H1 (cell line): ENCODE measurements at regions not wholly inside any gene's neighbourhood (a gene's known extent, or its start where the extent isn't known, plus 50 kb on each side); places are given as distances from the start of the nearest gene placed in this dataset.

Experiments
- CTCF ChIA-PET: fragments of 300-600 bp; sonication (Branson Sonifier 250); formaldehyde crosslinking; loops from one replicate; lab custom pipeline; 2021; ENCODE audit not compliant: partially characterized antibody; lab: Charles Lee
- POLR2A ChIA-PET: fragments of 300-600 bp; sonication (Branson Sonifier 250); formaldehyde crosslinking; loops from one replicate; lab custom pipeline; 2021; ENCODE audit warnings: inconsistent platforms; ENCODE audit not compliant: partially characterized antibody; lab: Charles Lee
- DNase-seq, 2 experiments: peaks; one replicate each; pipeline versions ENCODE4 v3.0.0 to v3.0.0-alpha.2; 2010 to 2022; ENCODE audit warnings: low spot score in 2 of 2, low read depth in 1 of 2, mixed read lengths in 1 of 2
- FAIRE-seq: peaks from 2 replicates; lab custom pipeline; 2011; peaks lifted over from hg19 to GRCh38; lab: Jason Lieb, UNC
- H2AFZ ChIP-seq: 2 replicates; pipeline ENCODE4 v1.8.1; 2012; ENCODE audit warnings: low read length, inconsistent platforms
- H2AK5ac ChIP-seq: 2 replicates; pipeline ENCODE4 v1.6.1; 2013; ENCODE audit warnings: low read depth, low read length
- H2BK120ac ChIP-seq: replicated peaks from 2 replicates; pipeline ENCODE3; 2013; ENCODE audit warnings: low read depth, low read length, inconsistent platforms
- H2BK12ac ChIP-seq: 2 replicates; pipeline ENCODE4 v1.6.1; 2013; ENCODE audit warnings: low read depth, low read length
- H2BK15ac ChIP-seq: 2 replicates; pipeline ENCODE4 v1.6.1; 2013; ENCODE audit warnings: low read length
- H2BK20ac ChIP-seq: 2 replicates; pipeline ENCODE4 v1.6.1; 2013; ENCODE audit warnings: low read length
- H2BK5ac ChIP-seq: 2 replicates; pipeline ENCODE4 v1.6.1; 2013; ENCODE audit warnings: low read depth, low read length
- H3K14ac ChIP-seq: 2 replicates; pipeline ENCODE4 v1.6.1; 2013; ENCODE audit warnings: inconsistent platforms; ENCODE audit not compliant: insufficient read length
- H3K18ac ChIP-seq: 2 replicates; pipeline ENCODE4 v1.6.1; 2013; ENCODE audit warnings: low read length; ENCODE audit errors: extremely low read depth
- H3K23ac ChIP-seq: 2 replicates; pipeline ENCODE4 v1.6.1; 2013; ENCODE audit warnings: inconsistent platforms; ENCODE audit not compliant: insufficient read length
- H3K23me2 ChIP-seq: 2 replicates; pipeline ENCODE4 v1.6.1; 2013; ENCODE audit warnings: low read depth, low read length
- H3K27ac ChIP-seq: 2 replicates; pipeline ENCODE4 v1.6.1; 2011; ENCODE audit warnings: low read depth, low read length, inconsistent platforms
- H3K27me3 ChIP-seq, 4 experiments: replicated peaks in 1 of 4; 1 replicate in 1 of 4; 2 replicates in 3 of 4; pipeline versions ENCODE4 v1.6.1 to v1.8.1; 2011 to 2013; ENCODE audit warnings: low read length in 3 of 4, mild to moderate bottlenecking in 3 of 4, inconsistent platforms in 2 of 4, mixed read lengths in 2 of 4, moderate library complexity in 1 of 4; ENCODE audit not compliant: control insufficient read depth in 3 of 4, insufficient read depth in 3 of 4; ENCODE audit errors: extremely low read depth in 1 of 4
- H3K36me3 ChIP-seq, 4 experiments: 2 replicates each; pipeline versions ENCODE4 v1.6.1 to v1.8.1; 2011 to 2013; ENCODE audit warnings: mild to moderate bottlenecking in 4 of 4, low read length in 3 of 4, moderate library complexity in 2 of 4, control low read depth in 1 of 4, inconsistent platforms in 1 of 4; ENCODE audit not compliant: insufficient read depth in 4 of 4, control insufficient read depth in 2 of 4
- H3K4ac ChIP-seq: replicated peaks from 2 replicates; pipeline ENCODE3; 2013; ENCODE audit warnings: low read length, low read depth, mixed read lengths, inconsistent platforms; ENCODE audit not compliant: insufficient read length
- H3K4me1 ChIP-seq, 4 experiments: replicated peaks in 1 of 4; 1 replicate in 1 of 4; 2 replicates in 3 of 4; pipeline versions ENCODE4 v1.6.1 to v1.8.1; 2011 to 2013; ENCODE audit warnings: low read length in 3 of 4, inconsistent platforms in 2 of 4, mixed read lengths in 1 of 4; ENCODE audit not compliant: insufficient read depth in 4 of 4, control insufficient read depth in 3 of 4
- H3K4me2 ChIP-seq, 2 experiments: 2 replicates each; pipeline versions ENCODE4 v1.6.1 to v1.8.1; 2011 to 2013; ENCODE audit warnings: low read depth in 2 of 2, low read length in 2 of 2, control low read depth in 1 of 2, inconsistent platforms in 1 of 2, mild to moderate bottlenecking in 1 of 2; ENCODE audit not compliant: insufficient read depth in 1 of 2
- H3K4me3 ChIP-seq, 4 experiments: fragments of 200-600, 300-600 bp in 1 of 4; sonication (generic), shearing (Covaris generic), sonication (Bioruptor Twin) in 1 of 4; 2 replicates each; pipeline versions ENCODE4 v1.5.1 to v1.8.1; 2011 to 2016; ENCODE audit warnings: low read length in 4 of 4, low read depth in 3 of 4, control low read depth in 2 of 4, inconsistent platforms in 2 of 4, mild to moderate bottlenecking in 2 of 4, mixed read lengths in 1 of 4, moderate library complexity in 1 of 4; ENCODE audit not compliant: insufficient read depth in 2 of 4; ENCODE audit errors: extremely low read depth in 1 of 4
- H3K56ac ChIP-seq: replicated peaks from 2 replicates; pipeline ENCODE3; 2013; ENCODE audit warnings: low read depth, mild to moderate bottlenecking, mixed read lengths, low read length, inconsistent platforms; ENCODE audit not compliant: insufficient read length
- H3K79me1 ChIP-seq: 2 replicates; pipeline ENCODE4 v1.6.1; 2013; ENCODE audit warnings: low read depth, low read length, control low read depth
- H3K79me2 ChIP-seq, 2 experiments: 2 replicates each; pipeline versions ENCODE4 v1.6.1 to v1.8.1; 2012 to 2013; ENCODE audit warnings: low read length in 2 of 2, mild to moderate bottlenecking in 2 of 2, inconsistent platforms in 1 of 2; ENCODE audit not compliant: insufficient read depth in 2 of 2, control insufficient read depth in 1 of 2
- H3K9ac ChIP-seq, 4 experiments: replicated peaks in 1 of 4; 1 replicate in 1 of 4; 2 replicates in 3 of 4; pipeline versions ENCODE4 v1.6.1 to v1.8.1; 2011 to 2013; ENCODE audit warnings: low read depth in 3 of 4, low read length in 3 of 4, control low read depth in 2 of 4, mild to moderate bottlenecking in 2 of 4, moderate library complexity in 2 of 4, inconsistent platforms in 1 of 4; ENCODE audit errors: extremely low read depth in 1 of 4
- H3K9me3 ChIP-seq, 2 experiments: 2 replicates each; pipeline versions ENCODE4 v1.6.1 to v1.8.1; 2012 to 2013; ENCODE audit warnings: mild to moderate bottlenecking in 2 of 2, moderate library complexity in 2 of 2, control low read depth in 1 of 2, inconsistent platforms in 1 of 2, low read depth in 1 of 2, low read length in 1 of 2, mixed read lengths in 1 of 2; ENCODE audit not compliant: insufficient read depth in 2 of 2
- H4K20me1 ChIP-seq, 2 experiments: replicated peaks in 1 of 2; 2 replicates each; pipeline versions ENCODE3 to v1.8.1; 2011 to 2013; ENCODE audit warnings: inconsistent platforms in 2 of 2, low read length in 2 of 2, mild to moderate bottlenecking in 1 of 2; ENCODE audit not compliant: insufficient read depth in 2 of 2, control insufficient read depth in 1 of 2
- H4K5ac ChIP-seq: 2 replicates; pipeline ENCODE4 v1.6.1; 2013; ENCODE audit warnings: low read length, low read depth, mixed read lengths, inconsistent platforms; ENCODE audit not compliant: insufficient read length
- H4K8ac ChIP-seq: 2 replicates; pipeline ENCODE4 v1.8.0; 2013; ENCODE audit warnings: mild to moderate bottlenecking, moderate library complexity, low read length, inconsistent platforms; ENCODE audit not compliant: insufficient read depth; ENCODE audit errors: extremely low read depth
- H4K91ac ChIP-seq: replicated peaks from 2 replicates; pipeline ENCODE3; 2013; ENCODE audit warnings: low read length, mixed read lengths, inconsistent platforms; ENCODE audit not compliant: insufficient read length
- ATF2 ChIP-seq: IDR thresholded peaks from 2 replicates; pipeline ENCODE4 v1.6.1; 2012; ENCODE audit warnings: low read length, inconsistent platforms
- BRCA1 ChIP-seq: IDR thresholded peaks from 2 replicates; pipeline ENCODE4 v1.6.1; 2012; ENCODE audit warnings: low read depth, low read length, improper control_type of control experiment
- CHD1 ChIP-seq: IDR thresholded peaks from 2 replicates; pipeline ENCODE4 v1.6.1; 2012; ENCODE audit warnings: low read depth, low read length, improper control_type of control experiment
- KDM5A ChIP-seq: fragments of 200-600 bp; IDR thresholded peaks from 2 replicates; pipeline ENCODE4 v1.7.1; 2012; ENCODE audit warnings: mild to moderate bottlenecking, low read length, inconsistent platforms, mixed read lengths
- RBBP5 ChIP-seq: IDR thresholded peaks from 2 replicates; pipeline ENCODE4 v1.7.1; 2012; ENCODE audit warnings: low read depth, mild to moderate bottlenecking, inconsistent platforms, low read length, moderate library complexity, borderline replicate concordance
- SP4 ChIP-seq: IDR thresholded peaks from 2 replicates; pipeline ENCODE4 v1.6.1; 2012; ENCODE audit warnings: low read length, inconsistent platforms
- TAF1 ChIP-seq: IDR thresholded peaks from 2 replicates; pipeline ENCODE4 v1.6.1; 2011; ENCODE audit warnings: mild to moderate bottlenecking, low read depth, low read length
- ZNF274 ChIP-seq: IDR thresholded peaks from 2 replicates; pipeline ENCODE4 v1.7.0; 2012; ENCODE audit warnings: low read length, borderline replicate concordance; ENCODE audit errors: extremely low read depth
- WGBS, 2 experiments: shearing (Covaris generic) in 1 of 2; methylation state at CpG; one replicate each; pipeline versions ENCODE4 v1.1.6 to v1.1.7; 2013 to 2015; ENCODE audit warnings: low lambda C conversion rate in 2 of 2, mixed read lengths in 2 of 2, inconsistent platforms in 1 of 2, low coverage in 1 of 2, missing lambda C conversion rate in 1 of 2; ENCODE audit not compliant: insufficient replicate concordance in 2 of 2, insufficient coverage in 1 of 2, insufficient read length in 1 of 2; ENCODE audit errors: extremely low coverage in 1 of 2, missing lambda C conversion rate in 1 of 2; 5-methylcytosine and 5-hydroxymethylcytosine counted together
- TF ChIP-seq, protein P1 (sequence below): IDR thresholded peaks from 2 replicates; pipeline ENCODE4 v1.6.1; 2012; ENCODE audit warnings: inconsistent platforms
- TF ChIP-seq, protein P2 (sequence below): IDR thresholded peaks from 2 replicates; pipeline ENCODE4 v1.6.1; 2011; ENCODE audit warnings: low read depth, mild to moderate bottlenecking, low read length; ENCODE audit not compliant: insufficient read depth

GRCh38 chr14:60363275-60363674 is 114.3 kb downstream of the PPM1A start:
- no peak overlapping the region for H2AFZ ChIP-seq
- H3K79me1 ChIP-seq = no peaks in the 10 kb centered on the region
- no peak overlapping the region for H3K14ac ChIP-seq
- CTCF ChIA-PET = interaction anchor here (2.3 kb wide), 1 partner anchor 14 kb away, joined by 11 read pairs; no protein-coding TSS in a partner anchor
- H3K56ac ChIP-seq = no peak overlapping the region
- no peak for DNase-seq
- H3K9ac ChIP-seq = no peak overlapping the region
- TF ChIP-seq ZNF274 = no peak
- TF ChIP-seq, protein P1, sequence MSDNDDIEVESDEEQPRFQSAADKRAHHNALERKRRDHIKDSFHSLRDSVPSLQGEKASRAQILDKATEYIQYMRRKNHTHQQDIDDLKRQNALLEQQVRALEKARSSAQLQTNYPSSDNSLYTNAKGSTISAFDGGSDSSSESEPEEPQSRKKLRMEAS = no peak
- no peak for TF ChIP-seq RBBP5
- TF ChIP-seq, protein P2, sequence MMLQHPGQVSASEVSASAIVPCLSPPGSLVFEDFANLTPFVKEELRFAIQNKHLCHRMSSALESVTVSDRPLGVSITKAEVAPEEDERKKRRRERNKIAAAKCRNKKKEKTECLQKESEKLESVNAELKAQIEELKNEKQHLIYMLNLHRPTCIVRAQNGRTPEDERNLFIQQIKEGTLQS = no peak
- TF ChIP-seq KDM5A = no peak
- TF ChIP-seq ATF2 = no peak
- TF ChIP-seq SP4 = no peak
- TF ChIP-seq CHD1 = no peak
- TF ChIP-seq TAF1 = no peak
- TF ChIP-seq BRCA1 = no peak
- H4K91ac ChIP-seq = no peak overlapping the region
- no peaks in the 10 kb centered on the region for H3K27me3 ChIP-seq
- H2BK15ac ChIP-seq = no peak overlapping the region
- no peaks in the 10 kb centered on the region for H3K9me3 ChIP-seq
- FAIRE-seq = no peak
- no peak overlapping the region for H2AK5ac ChIP-seq
- H3K4ac ChIP-seq = no peak overlapping the region
- no peaks in the 10 kb centered on the region for H3K79me2 ChIP-seq
- H3K23ac ChIP-seq = no peak overlapping the region
- 100% methylated on average over 2 of the region's 2 CpGs; no CpG with 5 or more reads in 1 of the 2 experiments for WGBS, 2 experiments
- H3K18ac ChIP-seq = no peak overlapping the region
- H2BK12ac ChIP-seq = no peak overlapping the region
- no peak overlapping the region for H3K4me2 ChIP-seq
- no peaks in the 10 kb centered on the region for H4K20me1 ChIP-seq
- H2BK5ac ChIP-seq = no peak overlapping the region
- H4K5ac ChIP-seq = no peak overlapping the region
- POLR2A ChIA-PET = no interaction called here
- no peaks in the 10 kb centered on the region for H3K36me3 ChIP-seq
- H3K23me2 ChIP-seq = no peaks in the 10 kb centered on the region
- H3K4me1 ChIP-seq = no peaks in the 10 kb centered on the region
- no peak overlapping the region for H2BK120ac ChIP-seq
- no peak overlapping the region for H3K27ac ChIP-seq
- no peak overlapping the region for H4K8ac ChIP-seq
- no peak overlapping the region for H2BK20ac ChIP-seq
- H3K4me3 ChIP-seq = no peak overlapping the region
